ENCODE measurements at regions not wholly inside any gene's neighbourhood (a gene's known extent, or its start where the extent isn't known, plus 50 kb on each side); places are given as distances from the start of the nearest gene placed in this dataset.

DNA sequence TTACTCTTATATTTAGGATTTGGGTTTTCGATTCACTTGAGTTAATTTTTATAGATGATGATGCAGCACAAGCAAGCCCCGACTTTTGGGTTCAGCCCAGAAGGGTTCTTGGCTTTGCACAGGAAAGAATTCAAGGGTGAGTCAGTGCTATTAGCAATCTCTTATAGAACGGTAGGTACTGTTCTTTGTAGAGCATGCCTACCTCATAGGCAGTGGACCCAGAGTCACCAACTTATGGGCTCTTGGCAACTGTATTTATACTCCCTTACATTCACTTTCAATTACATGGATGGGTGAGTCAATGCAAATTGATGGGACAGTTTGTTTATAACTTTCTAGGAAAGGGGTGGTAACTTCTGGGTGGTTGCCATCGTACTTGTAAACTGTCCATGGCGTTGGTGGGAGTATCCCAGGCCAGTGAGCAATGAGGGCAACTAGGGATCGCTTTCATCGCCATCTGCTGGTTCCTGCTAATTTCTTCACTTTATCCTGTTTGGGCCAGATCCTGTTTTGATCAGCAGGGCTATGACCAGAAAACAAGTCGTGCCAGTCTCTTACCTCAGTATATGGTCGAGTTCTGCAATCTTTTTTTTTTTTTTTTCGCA is 362.6 kb downstream of the CNTNAP4 start:
- no peak overlapping the region for H3K27ac Mint-ChIP-seq
- ATAC-seq: peak; percentile 91
- H3K9me3 Mint-ChIP-seq: peaks cover 64% of the 10 kb centered on the region
- peak; percentile 21 for DNase-seq (ENCODE audit: low spot score)
- H3K4me3 Mint-ChIP-seq: no peak overlapping the region
- H3K36me3 Mint-ChIP-seq: peaks cover 21% of the 10 kb centered on the region
- no peaks in the 10 kb centered on the region; the same call in 1 of the 2 replicates for H3K27me3 Mint-ChIP-seq (ENCODE audit: low read depth)
- TF ChIP-seq NR2C2 (CRISPR knock-in tag; IDR thresholded peaks at IDR 0.05): no peak
- TF ChIP-seq GABPB1 (CRISPR knock-in tag; IDR thresholded peaks at IDR 0.05): 0 out of 2 replicates have a peak, but pooled peaks have one; percentile 16
- CTCF ChIA-PET: no interaction called here
- H3K4me1 Mint-ChIP-seq: no peaks in the 10 kb centered on the region
- POLR2A ChIA-PET: no interaction called here

DNA sequence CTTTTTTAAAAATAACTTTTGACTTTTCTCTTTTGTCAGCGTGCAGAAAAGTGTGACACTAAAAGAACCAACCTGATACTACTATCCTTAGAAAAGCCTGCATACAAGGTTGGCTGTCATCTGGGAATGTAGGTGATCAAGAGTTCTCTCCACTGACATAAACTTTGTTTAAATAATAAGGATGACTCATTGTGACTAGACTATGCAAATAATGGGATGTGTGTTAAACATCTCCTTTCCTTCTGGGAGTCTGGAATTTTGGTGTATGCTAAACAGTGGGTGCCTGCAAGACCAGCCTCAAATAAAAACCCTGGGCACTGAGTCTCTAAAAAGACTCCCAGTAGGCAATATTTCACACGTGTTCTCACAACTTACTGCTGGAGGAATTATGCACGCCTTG is 373.4 kb downstream of the CNTNAP4 start:
- CTCF ChIA-PET: no interaction called here
- DNase-seq (ENCODE audit: low spot score) (no peak), ATAC-seq (no peak)
- POLR2A ChIA-PET: no interaction called here
- no peak overlapping the region for H3K27ac Mint-ChIP-seq
- no peaks in the 10 kb centered on the region for H3K4me1 Mint-ChIP-seq
- H3K27me3 Mint-ChIP-seq (ENCODE audit: low read depth): no peaks in the 10 kb centered on the region; the same call in 1 of the 2 replicates
- no peak overlapping the region for H3K4me3 Mint-ChIP-seq
- H3K36me3 Mint-ChIP-seq: peaks cover 14% of the 10 kb centered on the region
- TF ChIP-seq ZNF121 (CRISPR knock-in tag; IDR thresholded peaks at IDR 0.05): no peak
- TF ChIP-seq ETV6 (CRISPR knock-in tag; IDR thresholded peaks at IDR 0.05): no peak
- TF ChIP-seq NFE2L1 (CRISPR knock-in tag; IDR thresholded peaks at IDR 0.05): no peak
- no peak for TF ChIP-seq AFF4 (CRISPR knock-in tag; IDR thresholded peaks at IDR 0.05; ENCODE audit: borderline replicate concordance)
- TF ChIP-seq KAT7 (CRISPR knock-in tag; IDR thresholded peaks at IDR 0.05; ENCODE audit: borderline replicate concordance): no peak
- TF ChIP-seq, protein P1, sequence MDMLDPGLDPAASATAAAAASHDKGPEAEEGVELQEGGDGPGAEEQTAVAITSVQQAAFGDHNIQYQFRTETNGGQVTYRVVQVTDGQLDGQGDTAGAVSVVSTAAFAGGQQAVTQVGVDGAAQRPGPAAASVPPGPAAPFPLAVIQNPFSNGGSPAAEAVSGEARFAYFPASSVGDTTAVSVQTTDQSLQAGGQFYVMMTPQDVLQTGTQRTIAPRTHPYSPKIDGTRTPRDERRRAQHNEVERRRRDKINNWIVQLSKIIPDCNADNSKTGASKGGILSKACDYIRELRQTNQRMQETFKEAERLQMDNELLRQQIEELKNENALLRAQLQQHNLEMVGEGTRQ (CRISPR knock-in tag; IDR thresholded peaks at IDR 0.05): no peak
- no peak for TF ChIP-seq IRF2 (CRISPR knock-in tag; IDR thresholded peaks at IDR 0.05; ENCODE audit: borderline replicate concordance, low read depth)
- no peak for TF ChIP-seq ATF3 (CRISPR knock-in tag; conservative IDR thresholded peaks at IDR 0.05)
- no peak for TF ChIP-seq CREB1 (CRISPR knock-in tag; IDR thresholded peaks at IDR 0.05)
- TF ChIP-seq OVOL2 (CRISPR knock-in tag; IDR thresholded peaks at IDR 0.05; ENCODE audit: borderline replicate concordance): no peak
- TF ChIP-seq EMX1 (CRISPR knock-in tag; IDR thresholded peaks at IDR 0.05): no peak
- TF ChIP-seq, protein P2, sequence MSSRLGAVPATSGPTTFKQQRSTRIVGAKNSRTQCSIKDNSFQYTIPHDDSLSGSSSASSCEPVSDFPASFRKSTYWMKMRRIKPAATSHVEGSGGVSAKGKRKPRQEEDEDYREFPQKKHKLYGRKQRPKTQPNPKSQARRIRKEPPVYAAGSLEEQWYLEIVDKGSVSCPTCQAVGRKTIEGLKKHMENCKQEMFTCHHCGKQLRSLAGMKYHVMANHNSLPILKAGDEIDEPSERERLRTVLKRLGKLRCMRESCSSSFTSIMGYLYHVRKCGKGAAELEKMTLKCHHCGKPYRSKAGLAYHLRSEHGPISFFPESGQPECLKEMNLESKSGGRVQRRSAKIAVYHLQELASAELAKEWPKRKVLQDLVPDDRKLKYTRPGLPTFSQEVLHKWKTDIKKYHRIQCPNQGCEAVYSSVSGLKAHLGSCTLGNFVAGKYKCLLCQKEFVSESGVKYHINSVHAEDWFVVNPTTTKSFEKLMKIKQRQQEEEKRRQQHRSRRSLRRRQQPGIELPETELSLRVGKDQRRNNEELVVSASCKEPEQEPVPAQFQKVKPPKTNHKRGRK (CRISPR knock-in tag; IDR thresholded peaks at IDR 0.05; ENCODE audit: borderline replicate concordance): no peak
- TF ChIP-seq ZBTB21 (CRISPR knock-in tag; IDR thresholded peaks at IDR 0.05; ENCODE audit: borderline replicate concordance): no peak
- TF ChIP-seq NFYB (CRISPR knock-in tag; conservative IDR thresholded peaks at IDR 0.05; ENCODE audit: low read depth): no peak
- TF ChIP-seq ELF4 (CRISPR knock-in tag; IDR thresholded peaks at IDR 0.05; ENCODE audit: low read depth): no peak
- TF ChIP-seq, protein P3, sequence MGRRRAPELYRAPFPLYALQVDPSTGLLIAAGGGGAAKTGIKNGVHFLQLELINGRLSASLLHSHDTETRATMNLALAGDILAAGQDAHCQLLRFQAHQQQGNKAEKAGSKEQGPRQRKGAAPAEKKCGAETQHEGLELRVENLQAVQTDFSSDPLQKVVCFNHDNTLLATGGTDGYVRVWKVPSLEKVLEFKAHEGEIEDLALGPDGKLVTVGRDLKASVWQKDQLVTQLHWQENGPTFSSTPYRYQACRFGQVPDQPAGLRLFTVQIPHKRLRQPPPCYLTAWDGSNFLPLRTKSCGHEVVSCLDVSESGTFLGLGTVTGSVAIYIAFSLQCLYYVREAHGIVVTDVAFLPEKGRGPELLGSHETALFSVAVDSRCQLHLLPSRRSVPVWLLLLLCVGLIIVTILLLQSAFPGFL (CRISPR knock-in tag; IDR thresholded peaks at IDR 0.05; ENCODE audit: borderline replicate concordance): no peak
- peaks cover 40% of the 10 kb centered on the region for H3K9me3 Mint-ChIP-seq

All from WTC11 (cell line).